ENCODE measurements at regions not wholly inside any gene's neighbourhood (a gene's known extent, or its start where the extent isn't known, plus 50 kb on each side); places are given as distances from the start of the nearest gene placed in this dataset.

- no peaks in the 10 kb centered on the region for H3K9me3 ChIP-seq (ENCODE audit: low read length)
- H3K27me3 ChIP-seq (ENCODE audit: insufficient read depth, low read depth, low read length) = no peaks in the 10 kb centered on the region
- H2AFZ ChIP-seq (ENCODE audit: low read depth, low read length) = no peak overlapping the region
- no peaks in the 10 kb centered on the region for H4K20me1 ChIP-seq (ENCODE audit: insufficient read depth)
- no peak overlapping the region for H3K27ac ChIP-seq (ENCODE audit: low read length)
- no peaks in the 10 kb centered on the region for H3K36me3 ChIP-seq (ENCODE audit: insufficient read depth, low read length)
- H3K9me2 ChIP-seq (ENCODE audit: insufficient read depth, low read length) = no peaks in the 10 kb centered on the region
- no peak overlapping the region for H3K9ac ChIP-seq (ENCODE audit: low read length)
- TF ChIP-seq RAD21 (conservative IDR thresholded peaks at IDR 0.05) = no peak
- no peak for TF ChIP-seq REST (IDR thresholded peaks at IDR 0.05; ENCODE audit: borderline replicate concordance)
- no peak for TF ChIP-seq SMC3 (conservative IDR thresholded peaks at IDR 0.05; ENCODE audit: poor library complexity)
- TF ChIP-seq POLR2AphosphoS5 (IDR thresholded peaks at IDR 0.05) = no peak
- TF ChIP-seq EZH2 (IDR thresholded peaks at IDR 0.05; ENCODE audit: borderline replicate concordance, insufficient read depth, low read length, poor library complexity, severe bottlenecking) = no peak
- TF ChIP-seq CTCF (IDR thresholded peaks at IDR 0.05; ENCODE audit: poor library complexity, severe bottlenecking) = no peak
- no peak for TF ChIP-seq EP300 (conservative IDR thresholded peaks at IDR 0.05; ENCODE audit: poor library complexity, severe bottlenecking)
- no peak for TF ChIP-seq MXI1 (conservative IDR thresholded peaks at IDR 0.05; ENCODE audit: poor library complexity, severe bottlenecking)
- TF ChIP-seq TAF1 (IDR thresholded peaks at IDR 0.05; ENCODE audit: low read depth) = no peak
- H3K79me2 ChIP-seq (replicated peaks; ENCODE audit: insufficient read depth, low read length) = no peaks in the 10 kb centered on the region
- H3F3A ChIP-seq (ENCODE audit: insufficient read depth, low read length, poor library complexity, severe bottlenecking) = no peaks in the 10 kb centered on the region
- no peak overlapping the region for H3K4me2 ChIP-seq (ENCODE audit: low read length)
- H3K4me3 ChIP-seq (ENCODE audit: low read length) = no peak overlapping the region
Observed at GRCh38 chr14:86221000-86221399, 691.1 kb downstream of the FLRT2 start.

GRCh38 chr14:86217523-86217922 lies 687.6 kb downstream of the FLRT2 start:
- TF ChIP-seq EP300 (conservative IDR thresholded peaks at IDR 0.05; ENCODE audit: poor library complexity, severe bottlenecking) = no peak
- TF ChIP-seq MXI1 (conservative IDR thresholded peaks at IDR 0.05; ENCODE audit: poor library complexity, severe bottlenecking) = no peak
- no peak for TF ChIP-seq EZH2 (IDR thresholded peaks at IDR 0.05; ENCODE audit: borderline replicate concordance, insufficient read depth, low read length, poor library complexity, severe bottlenecking)
- no peak for TF ChIP-seq TAF1 (IDR thresholded peaks at IDR 0.05; ENCODE audit: low read depth)
- H3K27ac ChIP-seq (ENCODE audit: low read length) = no peak overlapping the region
- H3K9ac ChIP-seq (ENCODE audit: low read length) = no peak overlapping the region
- H3K27me3 ChIP-seq (ENCODE audit: insufficient read depth, low read depth, low read length) = no peaks in the 10 kb centered on the region
- no peak overlapping the region for H3K4me3 ChIP-seq (ENCODE audit: low read length)
- no peak overlapping the region for H3K4me2 ChIP-seq (ENCODE audit: low read length)
- H3K9me2 ChIP-seq (ENCODE audit: insufficient read depth, low read length) = no peaks in the 10 kb centered on the region
- no peaks in the 10 kb centered on the region for H4K20me1 ChIP-seq (ENCODE audit: insufficient read depth)
- H3K9me3 ChIP-seq (ENCODE audit: low read length) = no peaks in the 10 kb centered on the region
- no peaks in the 10 kb centered on the region for H3K79me2 ChIP-seq (replicated peaks; ENCODE audit: insufficient read depth, low read length)
- H2AFZ ChIP-seq (ENCODE audit: low read depth, low read length) = no peak overlapping the region
- H3K36me3 ChIP-seq (ENCODE audit: insufficient read depth, low read length) = no peaks in the 10 kb centered on the region
- no peaks in the 10 kb centered on the region for H3F3A ChIP-seq (ENCODE audit: insufficient read depth, low read length, poor library complexity, severe bottlenecking)
